Ectodermal cell (in vitro differentiated cells): ENCODE measurements at regions not wholly inside any gene's neighbourhood (a gene's known extent, or its start where the extent isn't known, plus 50 kb on each side); places are given as distances from the start of the nearest gene placed in this dataset.
A peak's percentile ranks its signal among the peaks of the same experiment; 100 is the strongest.

Experiments used
- H3K27ac ChIP-seq: 2 replicates; pipeline ENCODE4 v1.7.0; 2013; ENCODE audit warnings: mild to moderate bottlenecking, low read depth, low read length; ENCODE audit not compliant: insufficient read depth, poor library complexity, severe bottlenecking
- H3K27me3 ChIP-seq: 2 replicates; pipeline ENCODE4 v1.7.0; 2013; ENCODE audit warnings: mild to moderate bottlenecking, low read length; ENCODE audit not compliant: insufficient read depth, control insufficient read depth, poor library complexity, severe bottlenecking
- H3K36me3 ChIP-seq: one replicate; pipeline ENCODE4 v1.7.0; 2013; ENCODE audit warnings: low read length; ENCODE audit not compliant: control insufficient read depth, insufficient read depth
- H3K4me1 ChIP-seq: one replicate; pipeline ENCODE4 v1.7.0; 2013; ENCODE audit warnings: low read length; ENCODE audit not compliant: control insufficient read depth, insufficient read depth
- H3K4me3 ChIP-seq: 2 replicates; pipeline ENCODE4 v1.7.0; 2013; ENCODE audit warnings: low read depth, low read length, control low read depth; ENCODE audit not compliant: insufficient read depth
- H3K9me3 ChIP-seq: 2 replicates; pipeline ENCODE4 v1.7.0; 2013; ENCODE audit warnings: mild to moderate bottlenecking, low read length, moderate library complexity; ENCODE audit not compliant: control insufficient read depth
- WGBS, 2 experiments: methylation state at CpG; one replicate each; pipeline ENCODE4 v1.1.7; 2013; ENCODE audit warnings: missing lambda C conversion rate in 2 of 2; 5-methylcytosine and 5-hydroxymethylcytosine counted together

DNA sequence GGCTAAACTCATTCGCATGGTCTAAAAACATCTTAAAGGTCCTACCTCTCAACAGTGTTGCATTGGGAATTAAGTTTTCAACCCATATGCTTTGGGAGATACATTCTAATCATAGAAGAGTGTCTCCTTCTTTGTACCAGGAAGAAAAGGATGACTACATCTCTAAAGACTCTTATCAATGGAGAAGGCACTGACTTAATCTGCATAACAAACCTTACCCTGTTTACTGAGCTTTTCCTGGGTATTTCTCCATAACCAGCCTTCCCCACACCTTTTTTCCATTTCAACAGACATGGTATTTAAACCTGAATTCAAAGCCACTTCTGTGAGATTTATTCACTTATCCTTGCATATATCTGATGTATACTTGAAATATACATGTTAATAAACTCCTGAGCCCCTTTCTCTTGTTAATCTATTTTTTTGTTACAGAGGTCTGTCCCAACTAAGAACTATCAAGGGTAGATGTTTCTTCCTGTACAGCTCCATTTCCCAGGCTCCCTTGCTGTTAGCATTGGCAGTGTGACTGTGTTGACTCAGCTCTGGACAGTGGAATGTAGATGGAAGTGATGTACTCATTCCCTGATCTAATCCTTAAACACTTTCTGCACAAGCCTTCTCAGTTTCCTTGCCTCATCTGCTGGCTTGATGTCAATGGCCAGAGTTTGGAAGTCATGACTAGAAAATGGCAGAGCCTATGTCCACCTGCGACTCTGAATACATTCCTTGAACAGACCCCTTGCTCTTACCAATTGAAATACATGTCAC lies 148.9 kb upstream of the CPEB2 start:
- Histone ChIP-seq H3K27me3 (no peaks in the 10 kb centered on the region), H3K27ac (no peak overlapping the region)

GRCh38 chr4:14855719-14856061 lies 146.6 kb upstream of the CPEB2 start:
- 71 to 98% methylated on average over 3 to 4 of the region's 4 CpGs for WGBS, 2 experiments
- no peaks in the 10 kb centered on the region for H3K9me3 ChIP-seq
- no peak overlapping the region for H3K4me3 ChIP-seq
- no peaks in the 10 kb centered on the region for H3K4me1 ChIP-seq
- no peaks in the 10 kb centered on the region for H3K27me3 ChIP-seq
- H3K36me3 ChIP-seq, result no peaks in the 10 kb centered on the region
- H3K27ac ChIP-seq, result no peak overlapping the region

More for the DNA sequence above, 148.9 kb upstream of the CPEB2 start:
- 94 to 95% methylated on average over 2 of the region's 2 CpGs for WGBS, 2 experiments
- Histone ChIP-seq H3K4me3 (no peak overlapping the region), H3K9me3 (no peaks in the 10 kb centered on the region), H3K4me1 (no peaks in the 10 kb centered on the region), H3K36me3 (no peaks in the 10 kb centered on the region)

DNA sequence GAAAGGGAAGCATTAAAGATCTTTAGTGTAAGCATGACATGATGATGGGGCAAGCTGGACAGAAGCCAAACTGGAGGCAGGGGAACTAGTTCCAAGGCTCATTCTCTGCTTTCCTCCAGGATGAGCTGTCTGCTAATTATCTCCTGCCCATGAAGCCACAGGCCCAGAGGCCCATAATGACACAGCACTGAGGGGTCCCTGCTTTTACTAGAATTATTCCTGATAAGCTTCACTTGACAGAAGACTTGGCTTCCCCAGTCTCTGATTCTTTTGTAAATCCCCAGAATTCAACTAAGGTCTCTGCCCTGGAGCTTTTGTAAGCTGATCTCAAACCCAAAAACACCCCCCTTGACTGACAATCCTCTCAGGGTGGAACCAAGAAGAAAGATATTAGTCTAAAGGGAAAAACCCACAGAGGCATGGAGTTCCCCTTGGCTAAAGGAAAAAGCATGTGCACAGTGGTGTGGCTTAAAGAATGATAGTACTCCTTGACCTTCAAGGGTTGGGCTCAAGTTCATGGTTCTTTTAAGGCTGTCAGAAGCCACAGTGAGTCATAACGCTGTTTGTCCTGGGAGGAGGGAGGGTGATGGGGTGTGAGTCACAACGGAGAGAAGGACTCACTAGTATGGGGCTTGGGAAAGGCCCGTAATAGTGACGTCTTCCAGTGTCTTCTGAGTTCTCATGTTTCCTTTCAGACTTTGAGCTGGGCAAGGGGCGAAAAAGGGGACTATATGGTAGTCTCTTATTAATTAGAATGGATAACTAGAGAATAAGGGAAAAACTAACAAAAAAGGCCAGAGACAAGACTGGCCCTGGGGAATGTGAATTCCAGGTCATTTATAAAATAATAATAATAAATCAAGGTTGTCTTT lies 146.0 kb upstream of the CPEB2 start:
- Histone ChIP-seq H3K36me3 (no peaks in the 10 kb centered on the region), H3K27me3 (no peaks in the 10 kb centered on the region), H3K4me1 (no peaks in the 10 kb centered on the region), H3K27ac (no peak overlapping the region), H3K9me3 (no peaks in the 10 kb centered on the region), H3K4me3 (no peak overlapping the region)
- 75 to 76% methylated on average over 5 of the region's 5 CpGs for WGBS, 2 experiments

- H3K27me3 ChIP-seq, result no peaks in the 10 kb centered on the region
- H3K9me3 ChIP-seq, result no peaks in the 10 kb centered on the region
- WGBS, 2 experiments, result 93 to 95% methylated on average over 5 of the region's 5 CpGs
- H3K27ac ChIP-seq, result no peak overlapping the region
- no peaks in the 10 kb centered on the region for H3K36me3 ChIP-seq
- no peak overlapping the region for H3K4me3 ChIP-seq
- no peaks in the 10 kb centered on the region for H3K4me1 ChIP-seq
These were observed 145.4 kb upstream of the CPEB2 start for GRCh38 chr4:14856934-14857235.

DNA sequence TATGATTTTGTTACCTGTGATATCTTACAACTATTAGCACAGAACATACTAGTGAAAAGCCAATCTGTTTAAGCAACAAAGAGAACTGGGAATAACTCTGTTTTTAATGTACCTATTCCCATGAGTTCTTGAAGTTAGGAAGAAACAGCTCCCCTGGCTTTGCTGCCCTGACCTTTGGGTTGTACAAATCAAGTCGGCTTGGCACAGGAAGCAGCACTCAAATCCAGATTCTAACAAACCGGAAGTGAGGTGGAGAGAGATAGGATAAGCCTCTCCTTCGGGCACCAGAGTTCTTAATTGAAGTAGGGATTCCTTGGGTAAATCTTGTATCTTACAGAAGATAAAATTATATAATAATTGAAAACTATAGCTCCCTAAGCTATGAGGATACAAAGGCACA lies 144.8 kb upstream of the CPEB2 start:
- H3K27ac ChIP-seq, result no peak overlapping the region
- 94 to 96% methylated on average over 2 to 3 of the region's 3 CpGs for WGBS, 2 experiments

GRCh38 chr4:14857981-14858380 lies 144.3 kb upstream of the CPEB2 start:
- no peaks in the 10 kb centered on the region for H3K9me3 ChIP-seq
- no peak overlapping the region for H3K27ac ChIP-seq
- no peak overlapping the region for H3K4me3 ChIP-seq
- no peaks in the 10 kb centered on the region for H3K36me3 ChIP-seq
- no peaks in the 10 kb centered on the region for H3K4me1 ChIP-seq
- H3K27me3 ChIP-seq, result no peaks in the 10 kb centered on the region
- WGBS, 2 experiments, result 80 to 89% methylated on average over 1 to 3 of the region's 3 CpGs

More for the DNA sequence above, 144.8 kb upstream of the CPEB2 start:
- Histone ChIP-seq H3K9me3 (no peaks in the 10 kb centered on the region), H3K4me1 (no peaks in the 10 kb centered on the region), H3K27me3 (no peaks in the 10 kb centered on the region), H3K4me3 (no peak overlapping the region), H3K36me3 (no peaks in the 10 kb centered on the region)

DNA sequence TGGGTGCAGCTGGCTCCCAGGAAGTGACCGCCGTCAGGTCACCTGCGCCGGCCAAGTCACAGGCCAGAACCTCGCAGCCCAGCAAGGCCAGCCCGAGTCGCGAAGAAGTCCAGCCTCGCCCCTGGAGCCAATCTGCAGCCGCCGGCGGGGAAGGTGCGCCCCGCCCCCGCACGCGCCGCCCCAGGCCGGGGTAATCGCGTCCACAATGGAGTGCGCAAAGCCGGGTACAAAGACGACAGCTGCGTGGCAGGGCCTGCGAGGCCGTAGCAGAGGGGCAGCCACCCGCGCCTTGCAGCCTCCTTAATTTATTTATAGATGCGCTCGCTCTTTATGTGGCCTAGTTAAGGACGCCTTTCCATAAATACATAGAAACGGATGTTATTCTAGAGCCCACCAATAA lies 139.4 kb upstream of the CPEB2 start:
- peak overlapping the region; percentile 75 for H3K27ac ChIP-seq
- 93 to 97% methylated on average over 32 to 33 of the region's 33 CpGs for WGBS, 2 experiments

GRCh38 chr4:14863418-14864364 lies 138.6 kb upstream of the CPEB2 start:
- no peaks in the 10 kb centered on the region for H3K9me3 ChIP-seq
- H3K27ac ChIP-seq, result peak overlapping the region; percentile 75
- H3K27me3 ChIP-seq, result no peaks in the 10 kb centered on the region
- H3K4me1 ChIP-seq, result peaks cover 7% of the 10 kb centered on the region
- H3K36me3 ChIP-seq, result no peaks in the 10 kb centered on the region
- no peak overlapping the region for H3K4me3 ChIP-seq
- 70 to 89% methylated on average over 13 to 15 of the region's 16 CpGs for WGBS, 2 experiments

More for the DNA sequence above, 139.4 kb upstream of the CPEB2 start:
- Histone ChIP-seq H3K9me3 (no peaks in the 10 kb centered on the region), H3K27me3 (no peaks in the 10 kb centered on the region), H3K36me3 (no peaks in the 10 kb centered on the region), H3K4me1 (peaks cover 1% of the 10 kb centered on the region), H3K4me3 (no peak overlapping the region)

GRCh38 chr4:14864365-14865030 lies 137.8 kb upstream of the CPEB2 start:
- Histone ChIP-seq H3K4me3 (no peak overlapping the region), H3K36me3 (no peaks in the 10 kb centered on the region), H3K27me3 (no peaks in the 10 kb centered on the region), H3K9me3 (no peaks in the 10 kb centered on the region), H3K27ac (peak overlapping the region; percentile 57), H3K4me1 (peaks cover 12% of the 10 kb centered on the region)
- WGBS, 2 experiments, result 84 to 88% methylated on average over 3 of the region's 3 CpGs
